NCI-H226 (cell line): ENCODE measurements at regions not wholly inside any gene's neighbourhood (a gene's known extent, or its start where the extent isn't known, plus 50 kb on each side); places are given as distances from the start of the nearest gene placed in this dataset.

Experiments used
- DNase-seq: peaks from one replicate; pipeline ENCODE4 v3.0.0-alpha.2; 2015

GRCh38 chr1:88609051-88609450 lies 75.0 kb upstream of the PKN2 start:
- DNase-seq, result no peak

- no peak for DNase-seq
Measured at GRCh38 chr1:88610687-88611086, 73.4 kb upstream of the PKN2 start.

- no peak for DNase-seq
Measured at GRCh38 chr1:88612292-88612691, 71.8 kb upstream of the PKN2 start.

- no peak for DNase-seq
Measured at GRCh38 chr1:88612773-88613172, 71.3 kb upstream of the PKN2 start.

GRCh38 chr1:88618331-88618730 lies 65.7 kb upstream of the PKN2 start:
- DNase-seq, result no peak

GRCh38 chr1:88623101-88623500 lies 61.0 kb upstream of the PKN2 start:
- peak; percentile 36 for DNase-seq
